ENCODE measurements at regions not wholly inside any gene's neighbourhood (a gene's known extent, or its start where the extent isn't known, plus 50 kb on each side); places are given as distances from the start of the nearest gene placed in this dataset.

GRCh38 chr13:88112526-88112925 is 441.4 kb downstream of the SLITRK5 start:
- ATAC-seq, result no peak
- no peaks in the 10 kb centered on the region for H3K4me1 ChIP-seq (ENCODE audit: low read depth)
- H3K9me3 ChIP-seq, result no peaks in the 10 kb centered on the region
- H3K36me3 ChIP-seq (ENCODE audit: low read depth), result no peaks in the 10 kb centered on the region
- no peak for DNase-seq
- TF ChIP-seq, protein P1, sequence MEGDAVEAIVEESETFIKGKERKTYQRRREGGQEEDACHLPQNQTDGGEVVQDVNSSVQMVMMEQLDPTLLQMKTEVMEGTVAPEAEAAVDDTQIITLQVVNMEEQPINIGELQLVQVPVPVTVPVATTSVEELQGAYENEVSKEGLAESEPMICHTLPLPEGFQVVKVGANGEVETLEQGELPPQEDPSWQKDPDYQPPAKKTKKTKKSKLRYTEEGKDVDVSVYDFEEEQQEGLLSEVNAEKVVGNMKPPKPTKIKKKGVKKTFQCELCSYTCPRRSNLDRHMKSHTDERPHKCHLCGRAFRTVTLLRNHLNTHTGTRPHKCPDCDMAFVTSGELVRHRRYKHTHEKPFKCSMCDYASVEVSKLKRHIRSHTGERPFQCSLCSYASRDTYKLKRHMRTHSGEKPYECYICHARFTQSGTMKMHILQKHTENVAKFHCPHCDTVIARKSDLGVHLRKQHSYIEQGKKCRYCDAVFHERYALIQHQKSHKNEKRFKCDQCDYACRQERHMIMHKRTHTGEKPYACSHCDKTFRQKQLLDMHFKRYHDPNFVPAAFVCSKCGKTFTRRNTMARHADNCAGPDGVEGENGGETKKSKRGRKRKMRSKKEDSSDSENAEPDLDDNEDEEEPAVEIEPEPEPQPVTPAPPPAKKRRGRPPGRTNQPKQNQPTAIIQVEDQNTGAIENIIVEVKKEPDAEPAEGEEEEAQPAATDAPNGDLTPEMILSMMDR (IDR thresholded peaks at IDR 0.05), result no peak
- H3K4me3 ChIP-seq, result no peak overlapping the region
- intact Hi-C loops (cut with DNase I, micrococcal nuclease), result no loop called here

DNA sequence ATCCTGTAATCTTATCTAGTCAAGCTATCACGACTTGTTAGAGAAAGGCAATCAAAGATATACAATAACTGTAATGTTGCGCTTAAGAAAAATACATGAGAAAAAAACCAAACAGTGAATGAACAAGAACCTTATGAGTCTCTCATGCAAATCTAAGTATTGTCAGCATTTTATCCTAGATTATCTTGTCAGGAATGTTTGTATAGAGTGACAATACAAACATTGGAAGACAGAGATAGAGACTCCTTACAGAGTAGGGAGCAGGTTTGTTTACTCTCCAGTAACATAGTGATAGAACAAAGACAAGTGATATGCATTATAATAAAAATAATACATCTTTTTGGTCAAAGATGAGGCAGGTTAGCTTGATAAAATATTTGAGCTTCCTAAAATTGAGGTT is 444.8 kb downstream of the SLITRK5 start:
- no peak for ATAC-seq

GRCh38 chr13:88118952-88119351 is 447.8 kb downstream of the SLITRK5 start:
- intact Hi-C loops (cut with DNase I, micrococcal nuclease), result no loop called here
- no peak for ATAC-seq
- DNase-seq, result no peak

More for the DNA sequence above, 444.8 kb downstream of the SLITRK5 start:
- intact Hi-C loops (cut with DNase I, micrococcal nuclease), result no loop called here
- Histone ChIP-seq H3K36me3 (ENCODE audit: low read depth) (no peaks in the 10 kb centered on the region), H3K4me3 (no peak overlapping the region), H3K4me1 (ENCODE audit: low read depth) (no peaks in the 10 kb centered on the region), H3K9me3 (no peaks in the 10 kb centered on the region)
- DNase-seq, result no peak
- TF ChIP-seq, protein P1 (IDR thresholded peaks at IDR 0.05), result no peak

GRCh38 chr13:88124142-88124541 is 453.0 kb downstream of the SLITRK5 start:
- no peaks in the 10 kb centered on the region for H3K36me3 ChIP-seq (ENCODE audit: low read depth)
- ATAC-seq (no peak), DNase-seq (no peak)
- TF ChIP-seq, protein P1 (IDR thresholded peaks at IDR 0.05), result no peak
- no peak overlapping the region for H3K4me3 ChIP-seq
- H3K9me3 ChIP-seq, result no peaks in the 10 kb centered on the region
- intact Hi-C loops (cut with DNase I, micrococcal nuclease), result no loop called here
- no peaks in the 10 kb centered on the region for H3K4me1 ChIP-seq (ENCODE audit: low read depth)

More at GRCh38 chr13:88118952-88119351, 447.8 kb downstream of the SLITRK5 start:
- Histone ChIP-seq H3K4me1 (ENCODE audit: low read depth) (no peaks in the 10 kb centered on the region), H3K4me3 (no peak overlapping the region), H3K9me3 (no peaks in the 10 kb centered on the region), H3K36me3 (ENCODE audit: low read depth) (no peaks in the 10 kb centered on the region)
- TF ChIP-seq, protein P1 (IDR thresholded peaks at IDR 0.05), result no peak

GRCh38 chr13:88125055-88125454 is 453.9 kb downstream of the SLITRK5 start:
- no peak overlapping the region for H3K4me3 ChIP-seq
- H3K36me3 ChIP-seq (ENCODE audit: low read depth), result no peaks in the 10 kb centered on the region
- TF ChIP-seq, protein P1 (IDR thresholded peaks at IDR 0.05), result no peak
- intact Hi-C loops (cut with DNase I, micrococcal nuclease), result no loop called here
- H3K9me3 ChIP-seq, result no peaks in the 10 kb centered on the region
- no peaks in the 10 kb centered on the region for H3K4me1 ChIP-seq (ENCODE audit: low read depth)
- ATAC-seq, result no peak
- no peak for DNase-seq
